GM20000 (cell line): ENCODE measurements at regions not wholly inside any gene's neighbourhood (a gene's known extent, or its start where the extent isn't known, plus 50 kb on each side); places are given as distances from the start of the nearest gene placed in this dataset.

Experiments used
- DNase-seq: peaks from one replicate; pipeline ENCODE4 v3.0.0; 2012; ENCODE audit warnings: low spot score
- TF ChIP-seq, protein P1 (sequence below): IDR thresholded peaks from 2 replicates; pipeline ENCODE4 v1.5.1; 2012; ENCODE audit warnings: mild to moderate bottlenecking, control low read depth; ENCODE audit errors: extremely low read depth, missing control alignments

DNA sequence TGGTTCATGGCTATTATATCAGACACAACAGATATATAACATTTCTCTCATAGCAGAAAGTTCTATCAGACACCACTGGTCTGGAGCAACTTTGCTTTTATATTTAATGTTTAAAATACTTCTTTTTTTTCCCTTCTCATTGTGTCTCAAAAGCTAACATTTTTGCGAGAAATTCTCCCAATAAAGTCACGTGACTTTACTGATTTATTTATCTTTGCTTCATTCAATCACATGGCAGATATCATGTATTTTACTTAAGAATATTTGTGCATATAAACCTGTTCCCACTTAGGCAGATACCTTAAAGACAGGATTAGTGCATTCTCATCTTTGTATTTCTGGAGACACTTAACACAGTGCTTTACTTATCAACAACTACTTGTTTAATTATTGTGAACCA lies 1093.1 kb upstream of the LRRN3 start:
- no peak for DNase-seq
- TF ChIP-seq, protein P1, sequence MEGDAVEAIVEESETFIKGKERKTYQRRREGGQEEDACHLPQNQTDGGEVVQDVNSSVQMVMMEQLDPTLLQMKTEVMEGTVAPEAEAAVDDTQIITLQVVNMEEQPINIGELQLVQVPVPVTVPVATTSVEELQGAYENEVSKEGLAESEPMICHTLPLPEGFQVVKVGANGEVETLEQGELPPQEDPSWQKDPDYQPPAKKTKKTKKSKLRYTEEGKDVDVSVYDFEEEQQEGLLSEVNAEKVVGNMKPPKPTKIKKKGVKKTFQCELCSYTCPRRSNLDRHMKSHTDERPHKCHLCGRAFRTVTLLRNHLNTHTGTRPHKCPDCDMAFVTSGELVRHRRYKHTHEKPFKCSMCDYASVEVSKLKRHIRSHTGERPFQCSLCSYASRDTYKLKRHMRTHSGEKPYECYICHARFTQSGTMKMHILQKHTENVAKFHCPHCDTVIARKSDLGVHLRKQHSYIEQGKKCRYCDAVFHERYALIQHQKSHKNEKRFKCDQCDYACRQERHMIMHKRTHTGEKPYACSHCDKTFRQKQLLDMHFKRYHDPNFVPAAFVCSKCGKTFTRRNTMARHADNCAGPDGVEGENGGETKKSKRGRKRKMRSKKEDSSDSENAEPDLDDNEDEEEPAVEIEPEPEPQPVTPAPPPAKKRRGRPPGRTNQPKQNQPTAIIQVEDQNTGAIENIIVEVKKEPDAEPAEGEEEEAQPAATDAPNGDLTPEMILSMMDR = no peak

DNA sequence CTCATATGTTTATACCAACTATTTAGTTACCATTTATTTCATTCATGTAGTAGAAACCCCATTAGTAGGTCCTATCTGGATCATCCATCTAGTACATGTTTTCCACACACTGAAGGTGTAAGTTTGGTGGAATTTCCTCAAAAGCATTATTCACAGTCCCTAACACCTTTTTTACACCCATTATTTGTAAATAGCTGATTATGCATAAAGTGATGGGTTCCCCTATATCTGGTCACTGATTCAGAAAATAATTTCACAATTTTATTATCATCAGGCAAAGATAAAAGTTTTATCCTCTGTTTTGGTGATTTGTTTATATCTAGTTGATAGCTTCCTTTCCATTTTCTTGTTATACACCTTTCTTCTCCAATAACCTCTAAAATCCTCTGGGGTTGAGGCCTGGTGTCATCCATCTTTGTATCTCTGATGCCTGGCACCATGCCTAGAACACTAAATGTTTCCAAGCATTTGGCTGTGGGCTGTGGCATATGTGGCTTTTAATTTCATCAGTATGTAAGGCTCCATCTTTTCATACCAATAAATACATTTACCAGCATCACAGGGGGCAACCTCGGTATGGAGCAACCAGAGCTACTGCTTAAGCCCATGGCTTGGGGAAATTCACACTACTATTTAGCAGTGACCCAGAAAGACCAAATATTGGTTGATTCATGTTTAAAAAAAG lies 1089.5 kb upstream of the LRRN3 start:
- TF ChIP-seq, protein P1 = no peak
- no peak for DNase-seq

DNA sequence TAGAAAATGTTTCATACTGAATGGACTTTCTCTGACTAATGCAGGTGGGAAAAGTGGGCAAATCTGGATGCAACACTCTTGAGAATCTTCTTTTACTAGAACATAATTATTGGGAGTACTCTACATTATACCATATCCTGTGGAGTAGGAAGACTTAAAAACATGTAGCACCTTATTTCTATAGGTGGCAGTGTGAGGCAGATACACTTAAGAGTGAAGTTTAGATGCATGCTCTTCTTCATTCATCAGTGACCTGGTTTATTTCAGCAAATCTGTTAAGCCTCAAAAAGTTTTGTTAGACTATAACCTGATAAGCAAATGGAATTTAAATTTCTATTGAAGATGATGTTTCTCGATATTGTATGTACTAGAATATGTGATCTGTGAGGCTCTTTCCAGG lies 1087.1 kb upstream of the LRRN3 start:
- no peak for DNase-seq

DNA sequence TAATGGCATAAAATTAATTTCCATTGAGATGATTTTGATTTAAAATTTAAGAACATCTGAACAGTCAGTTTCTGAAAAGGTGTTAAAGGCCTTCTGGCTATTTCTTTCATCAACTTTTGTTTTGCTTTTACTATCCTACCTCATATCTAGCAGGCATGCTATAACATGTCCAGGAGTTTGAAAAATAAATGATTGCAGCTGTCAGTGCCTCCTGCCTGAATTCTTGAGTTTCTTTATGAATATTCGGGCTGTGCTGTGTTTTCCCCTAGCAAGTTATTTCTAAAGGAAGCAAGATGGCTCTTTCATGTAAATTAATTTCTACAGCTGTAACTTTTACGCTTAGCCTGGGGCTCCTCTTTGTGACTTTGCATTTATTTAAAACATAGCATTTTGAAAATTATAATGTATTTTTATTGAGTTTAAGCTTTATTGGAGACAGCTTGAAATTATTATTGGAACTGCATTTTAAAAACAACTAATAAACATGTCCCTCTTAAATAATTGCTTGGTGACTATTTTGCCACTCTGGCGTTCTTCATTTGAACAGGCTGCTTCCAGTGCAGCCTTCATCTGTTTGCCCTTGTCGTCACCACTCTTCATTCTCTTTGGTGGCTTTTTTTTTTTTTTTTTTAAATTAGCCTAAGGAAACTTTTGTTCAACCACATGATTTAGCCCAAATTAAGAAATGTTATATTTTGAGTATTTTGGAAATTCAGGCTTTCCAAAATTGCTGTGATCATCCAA lies 1083.4 kb upstream of the LRRN3 start:
- no peak for DNase-seq
- TF ChIP-seq, protein P1 = no peak

More for the DNA sequence above, 1087.1 kb upstream of the LRRN3 start:
- TF ChIP-seq, protein P1 = no peak

DNA sequence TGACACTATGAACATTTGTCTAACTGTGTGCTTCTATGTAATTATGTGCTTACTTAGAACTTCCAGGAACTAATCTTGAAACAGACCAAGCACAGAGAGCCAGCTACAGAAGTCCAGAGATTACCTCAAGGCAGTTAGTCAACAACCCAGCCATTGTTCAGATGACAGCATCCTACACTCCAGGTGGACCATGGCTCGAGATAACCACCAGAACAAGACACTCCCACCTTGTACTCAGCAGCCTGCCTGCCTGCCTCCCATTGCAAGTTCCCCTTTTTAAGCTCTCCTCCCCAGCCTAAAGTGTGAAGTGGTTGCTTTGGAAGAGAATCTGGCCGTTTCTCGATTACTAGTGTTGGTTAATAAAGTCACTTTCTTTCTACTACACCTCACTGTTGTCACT lies 1080.6 kb upstream of the LRRN3 start:
- DNase-seq = no peak
- TF ChIP-seq, protein P1 = no peak

DNA sequence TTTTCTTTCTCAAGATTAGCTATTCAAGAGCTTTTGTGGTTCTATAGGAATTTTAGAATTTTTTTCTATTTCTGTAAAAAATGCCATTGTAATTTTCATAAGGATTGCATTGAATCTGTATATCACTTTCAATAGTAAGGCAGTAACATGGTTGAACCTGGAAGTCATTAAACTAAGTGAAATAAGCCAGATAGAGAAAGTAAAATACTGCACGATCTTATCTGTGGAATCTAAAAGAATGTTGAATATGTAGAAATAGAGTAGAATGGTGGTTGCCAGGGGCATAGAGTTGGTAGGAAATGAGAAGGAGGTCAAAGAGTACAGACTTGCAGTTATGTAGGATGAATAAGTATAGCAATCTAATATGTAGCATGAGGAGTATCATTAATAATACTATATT lies 1073.5 kb upstream of the LRRN3 start:
- TF ChIP-seq, protein P1 = no peak
- DNase-seq = no peak

DNA sequence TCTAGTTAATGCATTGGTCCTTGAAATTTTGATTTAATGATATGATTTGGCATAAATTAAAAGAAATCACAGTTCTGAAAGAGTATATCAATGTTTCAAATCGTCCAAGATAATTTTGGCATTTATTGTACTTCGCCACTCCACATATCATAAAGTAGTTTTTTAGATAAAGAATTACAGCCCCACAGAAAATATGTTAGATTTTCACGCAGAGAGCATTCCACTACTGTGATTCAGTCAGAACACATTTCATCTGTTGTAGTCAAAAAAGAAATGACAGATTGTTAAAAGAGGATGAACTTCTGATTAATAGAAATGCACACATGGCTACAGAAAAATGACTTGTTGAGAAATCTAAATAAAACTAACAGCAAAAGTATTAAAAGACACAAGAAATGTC lies 1063.5 kb upstream of the LRRN3 start:
- TF ChIP-seq, protein P1 = no peak
- DNase-seq = no peak
